ENCODE measurements at regions not wholly inside any gene's neighbourhood (a gene's known extent, or its start where the extent isn't known, plus 50 kb on each side); places are given as distances from the start of the nearest gene placed in this dataset.

- H3K36me3 ChIP-seq (replicated peaks in 1 of 2; ENCODE audit: control insufficient read depth in 1 of 2, insufficient read depth in 2 of 2, low read length in 2 of 2), result no peaks in the 10 kb centered on the region
- H3K27ac ChIP-seq (ENCODE audit: extremely low read length, insufficient read depth, low read length), result no peak overlapping the region
- no peaks in the 10 kb centered on the region for H3K9me3 ChIP-seq (ENCODE audit: low read length)
- H3K79me2 ChIP-seq (ENCODE audit: insufficient read depth, low read length), result no peaks in the 10 kb centered on the region
- no peak overlapping the region for H2AFZ ChIP-seq (ENCODE audit: low read length)
- H3K27me3 ChIP-seq (ENCODE audit: control insufficient read depth in 1 of 2, insufficient read depth in 2 of 2, low read length in 2 of 2), result peaks cover 6 to 29% of the 10 kb centered on the region in 2 experiments; a peak in 4 of 5 replicates
- no peak for ATAC-seq
- no TSS peak for BruUV-seq (replicated peaks)
- FAIRE-seq, result no peak
- TF ChIP-seq ZNF660 (CRISPR knock-in tag; IDR thresholded peaks at IDR 0.05; ENCODE audit: borderline replicate concordance, low read depth), result no peak
- TF ChIP-seq CSRNP2 (CRISPR knock-in tag; conservative IDR thresholded peaks at IDR 0.05; ENCODE audit: low read depth), result no peak
- TF ChIP-seq, protein P1, sequence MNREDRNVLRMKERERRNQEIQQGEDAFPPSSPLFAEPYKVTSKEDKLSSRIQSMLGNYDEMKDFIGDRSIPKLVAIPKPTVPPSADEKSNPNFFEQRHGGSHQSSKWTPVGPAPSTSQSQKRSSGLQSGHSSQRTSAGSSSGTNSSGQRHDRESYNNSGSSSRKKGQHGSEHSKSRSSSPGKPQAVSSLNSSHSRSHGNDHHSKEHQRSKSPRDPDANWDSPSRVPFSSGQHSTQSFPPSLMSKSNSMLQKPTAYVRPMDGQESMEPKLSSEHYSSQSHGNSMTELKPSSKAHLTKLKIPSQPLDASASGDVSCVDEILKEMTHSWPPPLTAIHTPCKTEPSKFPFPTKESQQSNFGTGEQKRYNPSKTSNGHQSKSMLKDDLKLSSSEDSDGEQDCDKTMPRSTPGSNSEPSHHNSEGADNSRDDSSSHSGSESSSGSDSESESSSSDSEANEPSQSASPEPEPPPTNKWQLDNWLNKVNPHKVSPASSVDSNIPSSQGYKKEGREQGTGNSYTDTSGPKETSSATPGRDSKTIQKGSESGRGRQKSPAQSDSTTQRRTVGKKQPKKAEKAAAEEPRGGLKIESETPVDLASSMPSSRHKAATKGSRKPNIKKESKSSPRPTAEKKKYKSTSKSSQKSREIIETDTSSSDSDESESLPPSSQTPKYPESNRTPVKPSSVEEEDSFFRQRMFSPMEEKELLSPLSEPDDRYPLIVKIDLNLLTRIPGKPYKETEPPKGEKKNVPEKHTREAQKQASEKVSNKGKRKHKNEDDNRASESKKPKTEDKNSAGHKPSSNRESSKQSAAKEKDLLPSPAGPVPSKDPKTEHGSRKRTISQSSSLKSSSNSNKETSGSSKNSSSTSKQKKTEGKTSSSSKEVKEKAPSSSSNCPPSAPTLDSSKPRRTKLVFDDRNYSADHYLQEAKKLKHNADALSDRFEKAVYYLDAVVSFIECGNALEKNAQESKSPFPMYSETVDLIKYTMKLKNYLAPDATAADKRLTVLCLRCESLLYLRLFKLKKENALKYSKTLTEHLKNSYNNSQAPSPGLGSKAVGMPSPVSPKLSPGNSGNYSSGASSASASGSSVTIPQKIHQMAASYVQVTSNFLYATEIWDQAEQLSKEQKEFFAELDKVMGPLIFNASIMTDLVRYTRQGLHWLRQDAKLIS (CRISPR knock-in tag; IDR thresholded peaks at IDR 0.05), result no peak
- TF ChIP-seq SMC3 (IDR thresholded peaks at IDR 0.05; ENCODE audit: low read length), result no peak
- no peak for TF ChIP-seq TARDBP (CRISPR knock-in tag; IDR thresholded peaks at IDR 0.05)
- TF ChIP-seq ZNF597 (CRISPR knock-in tag; IDR thresholded peaks at IDR 0.05), result no peak
- no peak for TF ChIP-seq NCOR1 (IDR thresholded peaks at IDR 0.05; ENCODE audit: borderline replicate concordance, low read length)
- TF ChIP-seq PTBP1 (IDR thresholded peaks at IDR 0.05; ENCODE audit: low read depth, low read length, poor library complexity, severe bottlenecking), result no peak
- no peak for TF ChIP-seq FOXA1 (IDR thresholded peaks at IDR 0.05)
- TF ChIP-seq FOXA1 (CRISPR knock-in tag; IDR thresholded peaks at IDR 0.05), result no peak
- TF ChIP-seq GFI1 (CRISPR knock-in tag; IDR thresholded peaks at IDR 0.05; ENCODE audit: borderline replicate concordance), result no peak
- no peak for TF ChIP-seq ZNF24 (IDR thresholded peaks at IDR 0.05)
- POLR2A ChIA-PET, result no interaction called here
- CTCF ChIA-PET (ENCODE audit: low intra/inter-chr PET ratio, low total read pairs), result no interaction called here
- in situ Hi-C loops (cut with HindIII; ENCODE audit: extremely low pct_ligation_motif_present, low pct_unique_long_range_greater_than_20kb), result no loop called here
- DNase-seq (ENCODE audit: low spot score), result no peak
- intact Hi-C loops (cut with micrococcal nuclease; ENCODE audit: unreplicated experiment), result no loop called here
- whole genome bisulfite sequencing (ENCODE audit: low lambda C conversion rate), result 55% methylated on average over 20 of the region's 21 CpGs
- no peak overlapping the region for H3K4me2 ChIP-seq (ENCODE audit: low read depth, low read length)
- no peak overlapping the region for H3K9ac ChIP-seq (ENCODE audit: insufficient read depth, low read depth, low read length)
- no peaks in the 10 kb centered on the region for H3K4me1 ChIP-seq (ENCODE audit: insufficient read depth, low read length)
- H3K4me3 ChIP-seq (replicated peaks in 1 of 3; ENCODE audit: insufficient read depth in 1 of 3, low read depth in 2 of 3, low read length in 3 of 3), result no peak overlapping the region
- H4K20me1 ChIP-seq (ENCODE audit: insufficient read depth, low read length), result no peaks in the 10 kb centered on the region
Measured at GRCh38 chr18:78696698-78697435, 282.8 kb upstream of the SALL3 start.

All from HepG2 (cell line).